ENCODE measurements at regions not wholly inside any gene's neighbourhood (a gene's known extent, or its start where the extent isn't known, plus 50 kb on each side); places are given as distances from the start of the nearest gene placed in this dataset.

GRCh38 chr2:138107288-138107687 is 143.0 kb downstream of the HNMT start:
- Mint-ChIP-seq H3K36me3 (ENCODE audit: low read depth) (no peaks in the 10 kb centered on the region), H3K9me3 (peaks cover 6% of the 10 kb centered on the region), H3K27me3 (ENCODE audit: low read depth, poor library complexity) (no peaks in the 10 kb centered on the region), H3K4me3 (no peak overlapping the region), H3K27ac (no peak overlapping the region), H3K4me1 (peaks cover 4% of the 10 kb centered on the region)
- no peak for DNase-seq
- TF ChIP-seq CTCF (IDR thresholded peaks at IDR 0.05), result no peak

DNA sequence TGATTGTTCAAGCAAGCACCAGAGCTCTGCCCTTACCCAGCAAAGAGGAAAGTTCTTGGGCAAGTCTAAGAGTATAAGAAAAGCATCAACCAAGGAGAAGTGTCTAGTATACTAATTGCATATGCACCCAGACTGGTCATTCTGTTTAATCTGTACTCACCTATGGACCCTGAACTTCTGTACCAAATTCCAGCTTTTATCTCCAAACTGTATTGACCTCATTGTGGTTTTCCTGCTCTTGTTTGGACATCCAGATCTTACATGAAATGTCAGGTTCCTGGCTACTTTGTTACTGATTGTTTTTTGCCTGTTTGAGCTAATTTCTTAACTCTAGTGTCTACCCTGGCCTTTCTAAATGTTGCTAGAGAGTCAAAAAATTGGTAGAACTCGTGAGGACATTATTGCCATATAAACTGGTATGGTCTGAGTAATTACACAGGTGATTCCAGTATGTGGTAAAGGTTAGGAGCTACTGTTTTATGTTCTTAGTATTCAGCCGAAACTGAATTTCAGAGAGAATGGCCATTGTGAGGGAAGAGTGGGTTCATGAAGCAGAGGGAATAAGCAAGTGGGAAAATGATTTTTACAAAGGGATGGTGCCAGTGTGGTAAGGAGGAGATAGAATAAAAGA is 146.3 kb downstream of the HNMT start:
- Mint-ChIP-seq H3K36me3 (ENCODE audit: low read depth) (no peaks in the 10 kb centered on the region), H3K9me3 (peaks cover 16% of the 10 kb centered on the region), H3K4me1 (peaks cover 4% of the 10 kb centered on the region), H3K4me3 (no peak overlapping the region), H3K27ac (no peak overlapping the region), H3K27me3 (ENCODE audit: low read depth, poor library complexity) (no peaks in the 10 kb centered on the region)
- TF ChIP-seq CTCF (IDR thresholded peaks at IDR 0.05), result no peak
- no peak for DNase-seq

GRCh38 chr2:138112536-138112935 is 148.3 kb downstream of the HNMT start:
- H3K4me3 Mint-ChIP-seq, result no peak overlapping the region
- H3K36me3 Mint-ChIP-seq (ENCODE audit: low read depth), result no peaks in the 10 kb centered on the region
- TF ChIP-seq CTCF (IDR thresholded peaks at IDR 0.05), result no peak
- H3K27ac Mint-ChIP-seq, result no peak overlapping the region
- peaks cover 15% of the 10 kb centered on the region for H3K9me3 Mint-ChIP-seq
- H3K27me3 Mint-ChIP-seq (ENCODE audit: low read depth, poor library complexity), result no peaks in the 10 kb centered on the region
- H3K4me1 Mint-ChIP-seq, result no peaks in the 10 kb centered on the region
- DNase-seq, result no peak

GRCh38 chr2:138113871-138114525 is 149.7 kb downstream of the HNMT start:
- Mint-ChIP-seq H3K27ac (no peak overlapping the region), H3K36me3 (ENCODE audit: low read depth) (no peaks in the 10 kb centered on the region), H3K4me3 (no peak overlapping the region), H3K27me3 (ENCODE audit: low read depth, poor library complexity) (no peaks in the 10 kb centered on the region), H3K9me3 (peaks cover 15% of the 10 kb centered on the region), H3K4me1 (no peaks in the 10 kb centered on the region)
- TF ChIP-seq CTCF (IDR thresholded peaks at IDR 0.05), result no peak
- no peak for DNase-seq

DNA sequence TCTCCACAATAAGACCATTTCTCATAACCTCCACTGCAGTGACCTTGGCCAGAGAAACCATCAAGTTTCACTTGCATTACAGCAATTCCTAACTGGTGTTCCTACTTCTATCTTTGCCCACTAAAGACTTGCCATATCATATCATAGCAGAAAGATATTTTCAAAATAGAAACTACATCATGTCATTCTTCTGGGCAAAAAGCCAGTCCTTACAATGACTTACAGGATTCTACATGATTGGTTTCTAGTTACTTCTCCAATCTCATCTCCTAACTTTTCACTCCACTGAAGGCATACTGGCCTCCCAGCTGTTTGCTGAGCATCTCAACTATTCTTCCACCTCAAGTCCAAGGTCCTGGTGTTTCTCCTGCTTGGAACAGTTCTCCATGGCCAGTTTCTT is 151.4 kb downstream of the HNMT start:
- DNase-seq, result no peak
- no peaks in the 10 kb centered on the region for H3K4me1 Mint-ChIP-seq
- no peak overlapping the region for H3K27ac Mint-ChIP-seq
- H3K36me3 Mint-ChIP-seq (ENCODE audit: low read depth), result no peaks in the 10 kb centered on the region
- H3K9me3 Mint-ChIP-seq, result peaks cover 15% of the 10 kb centered on the region
- no peaks in the 10 kb centered on the region for H3K27me3 Mint-ChIP-seq (ENCODE audit: low read depth, poor library complexity)
- no peak overlapping the region for H3K4me3 Mint-ChIP-seq
- no peak for TF ChIP-seq CTCF (IDR thresholded peaks at IDR 0.05)

DNA sequence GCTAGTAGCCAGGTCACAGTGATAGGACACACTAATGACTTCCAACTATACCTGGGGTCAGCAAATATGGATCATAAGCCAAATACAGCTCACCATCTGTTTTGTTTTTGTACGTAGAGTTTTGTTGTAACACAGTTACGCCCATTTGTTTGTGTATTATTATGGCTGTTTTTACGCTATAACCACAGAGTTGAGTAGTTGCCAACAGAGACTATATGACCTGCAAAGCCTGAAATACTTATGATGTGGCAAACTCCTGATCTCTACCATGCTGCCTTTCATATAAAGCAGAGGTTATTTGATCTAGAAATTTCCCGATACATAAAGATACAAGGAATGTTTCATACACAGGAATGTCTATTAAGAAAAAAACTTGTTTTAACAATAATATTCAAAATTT is 152.2 kb downstream of the HNMT start:
- DNase-seq, result no peak
- H3K4me1 Mint-ChIP-seq, result no peaks in the 10 kb centered on the region
- no peak overlapping the region for H3K4me3 Mint-ChIP-seq
- no peaks in the 10 kb centered on the region for H3K36me3 Mint-ChIP-seq (ENCODE audit: low read depth)
- no peaks in the 10 kb centered on the region for H3K27me3 Mint-ChIP-seq (ENCODE audit: low read depth, poor library complexity)
- no peak for TF ChIP-seq CTCF (IDR thresholded peaks at IDR 0.05)
- peaks cover 15% of the 10 kb centered on the region for H3K9me3 Mint-ChIP-seq
- no peak overlapping the region for H3K27ac Mint-ChIP-seq

All from nephron progenitor cell (in vitro differentiated cells).